NCI-H524 (cell line): ENCODE measurements at regions not wholly inside any gene's neighbourhood (a gene's known extent, or its start where the extent isn't known, plus 50 kb on each side); places are given as distances from the start of the nearest gene placed in this dataset.
A peak's percentile ranks its signal among the peaks of the same experiment; 100 is the strongest.
"Not testable (repeated sequence)": the region's sequence is repeated elsewhere in the genome, so short reads cannot be mapped to it uniquely, and the experiment has no call there.

ENCODE experiments used
- DNase-seq, 2 experiments: peaks; one replicate each; lab custom pipeline; 2025; lab: John Stamatoyannopoulos, UW

GRCh38 chr14:83291714-83292113 is 1758.1 kb upstream of the SEL1L start:
- no peak for DNase-seq

- DNase-seq: no peak
These were observed 1761.3 kb upstream of the SEL1L start for GRCh38 chr14:83294941-83295340.

GRCh38 chr14:83297361-83297760 is 1763.7 kb upstream of the SEL1L start:
- DNase-seq: no peak

- not testable (repeated sequence) for DNase-seq
These were observed 1764.4 kb upstream of the SEL1L start for GRCh38 chr14:83298016-83298415.

- peak in 1 of 2 experiments; percentile 64 for DNase-seq
These were observed 1766.9 kb upstream of the SEL1L start for GRCh38 chr14:83300476-83301064.

- peak in 1 of 2 experiments; percentile 30 for DNase-seq
These were observed 1768.1 kb upstream of the SEL1L start for GRCh38 chr14:83301791-83302190.

GRCh38 chr14:83309211-83309610 is 1775.6 kb upstream of the SEL1L start:
- DNase-seq: no peak

GRCh38 chr14:83309833-83310232 is 1776.2 kb upstream of the SEL1L start:
- DNase-seq: no peak

GRCh38 chr14:83312511-83312910 is 1778.9 kb upstream of the SEL1L start:
- no peak for DNase-seq

- DNase-seq: no peak
These were observed 1781.1 kb upstream of the SEL1L start for GRCh38 chr14:83314764-83315163.

- DNase-seq: no peak
These were observed 1782.7 kb upstream of the SEL1L start for GRCh38 chr14:83316356-83316755.

GRCh38 chr14:83320837-83321236 is 1787.2 kb upstream of the SEL1L start:
- no peak for DNase-seq

- DNase-seq: no peak
These were observed 1797.9 kb upstream of the SEL1L start for GRCh38 chr14:83331513-83331912.

- DNase-seq: no peak
These were observed 1808.9 kb upstream of the SEL1L start for GRCh38 chr14:83342590-83342989.

- no peak for DNase-seq
These were observed 1814.2 kb upstream of the SEL1L start for GRCh38 chr14:83347874-83348273.

GRCh38 chr14:83355609-83356008 is 1822.0 kb upstream of the SEL1L start:
- DNase-seq: no peak

- no peak for DNase-seq
These were observed 1822.4 kb upstream of the SEL1L start for GRCh38 chr14:83356080-83356479.

- DNase-seq: no peak
These were observed 1838.6 kb upstream of the SEL1L start for GRCh38 chr14:83372271-83372670.

- DNase-seq: no peak
These were observed 1845.8 kb upstream of the SEL1L start for GRCh38 chr14:83379436-83379835.

GRCh38 chr14:83384253-83384652 is 1850.6 kb upstream of the SEL1L start:
- no peak for DNase-seq

- no peak for DNase-seq
These were observed 1861.7 kb upstream of the SEL1L start for GRCh38 chr14:83395321-83395720.

GRCh38 chr14:83416476-83416875 is 1882.8 kb upstream of the SEL1L start:
- DNase-seq: no peak

- peak in 1 of 2 experiments; percentile 24 for DNase-seq
These were observed 1885.8 kb upstream of the SEL1L start for GRCh38 chr14:83419420-83419819.

GRCh38 chr14:83421711-83422110 is 1888.1 kb upstream of the SEL1L start:
- peak; percentile 77 to 92 for DNase-seq
